HL-60 (cell line): ENCODE measurements at regions not wholly inside any gene's neighbourhood (a gene's known extent, or its start where the extent isn't known, plus 50 kb on each side); places are given as distances from the start of the nearest gene placed in this dataset.
A peak's percentile ranks its signal among the peaks of the same experiment; 100 is the strongest.

ENCODE experiments used
- DNase-seq, 2 experiments: peaks; one replicate each; pipeline ENCODE4 v3.0.0-alpha.2; 2010 to 2020; ENCODE audit warnings: low read depth in 1 of 2, low spot score in 1 of 2
- H3K27ac ChIP-seq: fragments of 250-450 bp; sonication (Bioruptor Pico); replicated peaks from 2 replicates; pipeline ENCODE4 v1.5.1; 2020; ENCODE audit warnings: mild to moderate bottlenecking, moderate library complexity
- H3K27me3 ChIP-seq: fragments of 250-450 bp; sonication (Bioruptor Pico); 2 replicates; pipeline ENCODE4 v1.5.1; 2021; ENCODE audit warnings: mild to moderate bottlenecking, moderate library complexity; ENCODE audit not compliant: insufficient read depth, poor library complexity, severe bottlenecking
- H3K4me3 ChIP-seq: replicated peaks from 2 replicates; pipeline ENCODE4 v1.5.1; 2011; ENCODE audit warnings: mild to moderate bottlenecking, control low read depth, low read length; ENCODE audit not compliant: insufficient read depth
- GABPA ChIP-seq: IDR thresholded peaks from 2 replicates; pipeline ENCODE4 v1.6.1; 2012; ENCODE audit warnings: low read depth
- POLR2AphosphoS5 ChIP-seq: IDR thresholded peaks from 2 replicates; pipeline ENCODE4 v1.6.1; 2012; ENCODE audit warnings: low read depth
- SPI1 ChIP-seq: IDR thresholded peaks from 2 replicates; pipeline ENCODE4 v1.6.1; 2012; ENCODE audit warnings: low read depth, mild to moderate bottlenecking, borderline replicate concordance
- TF ChIP-seq, protein P1 (sequence below): IDR thresholded peaks from 2 replicates; pipeline ENCODE4 v1.6.1; 2012; ENCODE audit warnings: low read depth; ENCODE audit not compliant: insufficient replicate concordance
- TF ChIP-seq, protein P2 (sequence below): IDR thresholded peaks from one replicate; pipeline ENCODE4 v1.5.1; 2011; ENCODE audit warnings: low read length, control low read depth, inconsistent platforms; ENCODE audit not compliant: insufficient read depth

DNA sequence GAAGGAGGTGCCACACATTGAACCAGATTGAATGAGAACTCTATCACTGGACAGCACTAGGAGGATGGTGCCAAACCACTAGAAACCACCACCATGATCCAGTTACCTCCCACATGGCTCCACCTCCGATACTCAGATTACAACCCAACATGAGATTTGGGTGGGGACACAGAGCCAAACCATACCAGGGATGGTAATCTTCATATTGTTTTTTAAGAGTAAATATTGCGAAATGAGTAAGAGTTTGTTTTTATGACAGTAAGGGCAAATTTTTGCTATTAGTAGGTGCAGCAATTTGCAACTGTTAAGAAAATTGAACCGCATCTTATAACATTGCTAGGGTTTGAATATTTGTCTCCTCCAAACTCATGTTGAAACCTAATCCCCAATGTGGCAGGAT is 891.5 kb downstream of the NLGN4X start:
- DNase-seq = no peak
- Histone ChIP-seq H3K27ac (no peak overlapping the region), H3K4me3 (no peak overlapping the region), H3K27me3 (no peaks in the 10 kb centered on the region)
- TF ChIP-seq, protein P1, sequence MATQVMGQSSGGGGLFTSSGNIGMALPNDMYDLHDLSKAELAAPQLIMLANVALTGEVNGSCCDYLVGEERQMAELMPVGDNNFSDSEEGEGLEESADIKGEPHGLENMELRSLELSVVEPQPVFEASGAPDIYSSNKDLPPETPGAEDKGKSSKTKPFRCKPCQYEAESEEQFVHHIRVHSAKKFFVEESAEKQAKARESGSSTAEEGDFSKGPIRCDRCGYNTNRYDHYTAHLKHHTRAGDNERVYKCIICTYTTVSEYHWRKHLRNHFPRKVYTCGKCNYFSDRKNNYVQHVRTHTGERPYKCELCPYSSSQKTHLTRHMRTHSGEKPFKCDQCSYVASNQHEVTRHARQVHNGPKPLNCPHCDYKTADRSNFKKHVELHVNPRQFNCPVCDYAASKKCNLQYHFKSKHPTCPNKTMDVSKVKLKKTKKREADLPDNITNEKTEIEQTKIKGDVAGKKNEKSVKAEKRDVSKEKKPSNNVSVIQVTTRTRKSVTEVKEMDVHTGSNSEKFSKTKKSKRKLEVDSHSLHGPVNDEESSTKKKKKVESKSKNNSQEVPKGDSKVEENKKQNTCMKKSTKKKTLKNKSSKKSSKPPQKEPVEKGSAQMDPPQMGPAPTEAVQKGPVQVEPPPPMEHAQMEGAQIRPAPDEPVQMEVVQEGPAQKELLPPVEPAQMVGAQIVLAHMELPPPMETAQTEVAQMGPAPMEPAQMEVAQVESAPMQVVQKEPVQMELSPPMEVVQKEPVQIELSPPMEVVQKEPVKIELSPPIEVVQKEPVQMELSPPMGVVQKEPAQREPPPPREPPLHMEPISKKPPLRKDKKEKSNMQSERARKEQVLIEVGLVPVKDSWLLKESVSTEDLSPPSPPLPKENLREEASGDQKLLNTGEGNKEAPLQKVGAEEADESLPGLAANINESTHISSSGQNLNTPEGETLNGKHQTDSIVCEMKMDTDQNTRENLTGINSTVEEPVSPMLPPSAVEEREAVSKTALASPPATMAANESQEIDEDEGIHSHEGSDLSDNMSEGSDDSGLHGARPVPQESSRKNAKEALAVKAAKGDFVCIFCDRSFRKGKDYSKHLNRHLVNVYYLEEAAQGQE = no peak

DNA sequence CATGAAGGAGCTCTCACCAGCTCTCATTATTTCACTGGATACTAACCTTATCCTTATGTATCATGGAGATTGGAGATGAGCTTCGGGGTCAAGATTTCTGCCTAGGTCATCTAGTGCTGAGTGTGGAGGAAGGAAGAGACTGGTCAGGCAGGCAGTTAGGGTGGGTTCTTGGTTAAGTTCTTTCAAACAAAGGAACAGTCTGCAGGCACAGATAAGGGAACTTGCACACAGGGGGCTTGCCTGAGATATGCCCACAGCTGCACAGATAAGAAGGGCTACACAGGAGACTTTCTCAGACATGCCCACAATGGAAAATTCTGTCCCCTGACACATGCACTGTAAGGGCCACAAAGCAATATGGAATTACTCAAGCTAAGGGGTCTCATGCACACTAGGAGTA is 904.1 kb downstream of the NLGN4X start:
- TF ChIP-seq GABPA (no peak), POLR2AphosphoS5 (no peak), SPI1 (no peak)
- TF ChIP-seq, protein P2, sequence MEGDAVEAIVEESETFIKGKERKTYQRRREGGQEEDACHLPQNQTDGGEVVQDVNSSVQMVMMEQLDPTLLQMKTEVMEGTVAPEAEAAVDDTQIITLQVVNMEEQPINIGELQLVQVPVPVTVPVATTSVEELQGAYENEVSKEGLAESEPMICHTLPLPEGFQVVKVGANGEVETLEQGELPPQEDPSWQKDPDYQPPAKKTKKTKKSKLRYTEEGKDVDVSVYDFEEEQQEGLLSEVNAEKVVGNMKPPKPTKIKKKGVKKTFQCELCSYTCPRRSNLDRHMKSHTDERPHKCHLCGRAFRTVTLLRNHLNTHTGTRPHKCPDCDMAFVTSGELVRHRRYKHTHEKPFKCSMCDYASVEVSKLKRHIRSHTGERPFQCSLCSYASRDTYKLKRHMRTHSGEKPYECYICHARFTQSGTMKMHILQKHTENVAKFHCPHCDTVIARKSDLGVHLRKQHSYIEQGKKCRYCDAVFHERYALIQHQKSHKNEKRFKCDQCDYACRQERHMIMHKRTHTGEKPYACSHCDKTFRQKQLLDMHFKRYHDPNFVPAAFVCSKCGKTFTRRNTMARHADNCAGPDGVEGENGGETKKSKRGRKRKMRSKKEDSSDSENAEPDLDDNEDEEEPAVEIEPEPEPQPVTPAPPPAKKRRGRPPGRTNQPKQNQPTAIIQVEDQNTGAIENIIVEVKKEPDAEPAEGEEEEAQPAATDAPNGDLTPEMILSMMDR = no peak
- TF ChIP-seq, protein P1 = no peak
- DNase-seq = no peak
- no peaks in the 10 kb centered on the region for H3K27me3 ChIP-seq
- H3K4me3 ChIP-seq = no peak overlapping the region
- no peak overlapping the region for H3K27ac ChIP-seq

DNA sequence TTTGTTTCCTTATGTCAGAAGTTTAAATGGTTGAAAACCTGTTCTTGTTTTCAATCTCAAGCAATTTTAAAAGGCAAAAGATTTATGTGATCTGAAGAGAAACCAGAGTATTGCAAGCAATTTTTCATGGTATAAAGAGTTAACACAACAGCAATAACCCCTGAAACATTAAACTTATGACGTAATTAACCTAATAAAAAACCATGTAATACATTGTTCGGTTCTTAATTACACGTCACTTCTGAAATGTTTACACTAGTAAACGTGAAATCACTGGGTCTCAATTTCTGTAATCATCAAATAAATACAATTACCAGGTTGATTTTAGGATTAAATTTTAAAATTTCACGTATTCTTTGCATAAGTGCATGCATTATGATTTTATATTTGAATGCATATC is 914.5 kb downstream of the NLGN4X start:
- no peaks in the 10 kb centered on the region for H3K27me3 ChIP-seq
- TF ChIP-seq GABPA (no peak), POLR2AphosphoS5 (no peak), SPI1 (no peak)
- TF ChIP-seq, protein P1 = no peak
- TF ChIP-seq, protein P2 = no peak
- no peak overlapping the region for H3K4me3 ChIP-seq
- H3K27ac ChIP-seq = no peak overlapping the region
- DNase-seq = no peak

DNA sequence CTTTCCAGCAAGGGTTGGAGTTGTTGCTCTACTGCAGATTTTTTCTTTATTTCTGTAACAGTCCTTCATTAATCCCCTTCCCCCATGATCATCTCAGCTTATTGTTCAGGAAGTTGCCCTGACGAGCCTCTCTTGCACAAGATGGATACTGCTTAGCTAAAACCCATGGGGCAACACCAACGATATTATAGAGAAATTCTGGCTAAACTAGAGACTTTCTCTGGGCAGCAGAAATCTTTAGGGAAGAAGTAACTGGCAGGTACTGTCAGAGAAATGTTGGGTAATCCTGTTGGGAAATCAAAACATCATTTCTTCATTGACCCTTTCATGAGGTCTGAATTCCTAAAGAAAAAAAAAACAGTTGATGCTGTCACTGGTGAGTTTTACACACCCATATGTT is 921.3 kb downstream of the NLGN4X start:
- no peak overlapping the region for H3K4me3 ChIP-seq
- no peak for TF ChIP-seq POLR2AphosphoS5
- TF ChIP-seq SPI1 = no peak
- TF ChIP-seq, protein P1 = no peak
- H3K27ac ChIP-seq = peak overlapping the region; percentile 81
- H3K27me3 ChIP-seq = no peaks in the 10 kb centered on the region
- DNase-seq = peak; percentile 32 to 75
